WTC11 (cell line): ENCODE measurements at regions not wholly inside any gene's neighbourhood (a gene's known extent, or its start where the extent isn't known, plus 50 kb on each side); places are given as distances from the start of the nearest gene placed in this dataset.

ENCODE experiments used
- ATAC-seq: fragments of 200-7000 bp; cut with Tn5 transposase; 2 replicates; pipeline ENCODE4 v1.10.0; 2021; ENCODE audit warnings: mild to moderate bottlenecking, moderate library complexity
- CTCF ChIA-PET: fragments of 300-600 bp; sonication (Branson Sonifier 250); formaldehyde crosslinking; loops from one replicate; lab custom pipeline; 2021; ENCODE audit warnings: antibody characterized with exemption; lab: Charles Lee
- POLR2A ChIA-PET: fragments of 350-600 bp; sonication (Branson Sonifier 250); formaldehyde crosslinking; loops from one replicate; lab custom pipeline; 2021; ENCODE audit warnings: antibody characterized with exemption; lab: Charles Lee
- DNase-seq: peaks from one replicate; pipeline ENCODE4 v3.0.0; 2021; ENCODE audit warnings: low spot score
- H3K27ac Mint-ChIP-seq: 2 replicates; pipeline ENCODE4 v1.8.0; 2021; ENCODE audit warnings: mixed read lengths
- H3K27me3 Mint-ChIP-seq: 2 replicates; pipeline ENCODE4 v1.8.0; 2021; ENCODE audit warnings: low read depth, mild to moderate bottlenecking, moderate library complexity, mixed read lengths
- H3K36me3 Mint-ChIP-seq: 2 replicates; pipeline ENCODE4 v1.8.0; 2021; ENCODE audit warnings: mixed read lengths
- H3K4me1 Mint-ChIP-seq: 2 replicates; pipeline ENCODE4 v1.8.0; 2022; ENCODE audit warnings: mixed read lengths
- H3K4me3 Mint-ChIP-seq: 2 replicates; pipeline ENCODE4 v1.8.0; 2021; ENCODE audit warnings: mild to moderate bottlenecking, moderate library complexity, mixed read lengths
- H3K9me3 Mint-ChIP-seq: 2 replicates; pipeline ENCODE4 v1.8.0; 2021; ENCODE audit warnings: mixed read lengths
- CREB1 ChIP-seq: sonication (generic); formaldehyde crosslinking; IDR thresholded peaks from 2 replicates; pipeline ENCODE4 v1.8.0; 2023; ENCODE audit warnings: mild to moderate bottlenecking, missing genetic modification reagents
- GRHL2 ChIP-seq: fragments of 250-450 bp; sonication (Bioruptor Pico); IDR thresholded peaks from 2 replicates; pipeline ENCODE4 v1.8.0; 2022; ENCODE audit warnings: mild to moderate bottlenecking, moderate library complexity; ENCODE audit not compliant: insufficient replicate concordance, severe bottlenecking
- MXD4 ChIP-seq: fragments of 250-450 bp; sonication (Bioruptor Pico); IDR thresholded peaks from 2 replicates; pipeline ENCODE4 v1.8.0; 2021; ENCODE audit warnings: mild to moderate bottlenecking, moderate library complexity, borderline replicate concordance
- NFATC4 ChIP-seq: fragments of 250-450 bp; sonication (Bioruptor Pico); IDR thresholded peaks from 2 replicates; pipeline ENCODE4 v1.9.0; 2021; ENCODE audit warnings: mild to moderate bottlenecking
- TCF7 ChIP-seq: sonication (generic); formaldehyde crosslinking; IDR thresholded peaks from 2 replicates; pipeline ENCODE4 v1.8.0; 2022; ENCODE audit warnings: mild to moderate bottlenecking, low read depth, missing genetic modification reagents, moderate library complexity
- TEAD4 ChIP-seq: sonication (generic); formaldehyde crosslinking; IDR thresholded peaks from 2 replicates; pipeline ENCODE4 v1.8.0; 2022; ENCODE audit warnings: mild to moderate bottlenecking, missing genetic modification reagents
- ZNF138 ChIP-seq: sonication (generic); formaldehyde crosslinking; conservative IDR thresholded peaks from 2 replicates; pipeline ENCODE4 v1.8.1; 2022; ENCODE audit warnings: mild to moderate bottlenecking, moderate library complexity, missing genetic modification reagents
- ZNF396 ChIP-seq: fragments of 250-450 bp; sonication (Bioruptor Pico); IDR thresholded peaks from 2 replicates; pipeline ENCODE4 v1.8.0; 2021; ENCODE audit warnings: mild to moderate bottlenecking, moderate library complexity, borderline replicate concordance
- ZNF671 ChIP-seq: fragments of 250-450 bp; sonication (Bioruptor Pico); IDR thresholded peaks from 2 replicates; pipeline ENCODE4 v1.8.0; 2021; ENCODE audit warnings: mild to moderate bottlenecking
- TF ChIP-seq, protein P1 (sequence below): sonication (generic); formaldehyde crosslinking; IDR thresholded peaks from 2 replicates; pipeline ENCODE4 v1.8.1; 2022; ENCODE audit warnings: low read depth, missing genetic modification reagents, borderline replicate concordance
- TF ChIP-seq, protein P2 (sequence below): sonication (generic); formaldehyde crosslinking; conservative IDR thresholded peaks from 2 replicates; pipeline ENCODE4 v1.8.1; 2023; ENCODE audit warnings: mild to moderate bottlenecking, low read depth, missing genetic modification reagents, moderate library complexity
- TF ChIP-seq, protein P3 (sequence below): sonication (generic); formaldehyde crosslinking; IDR thresholded peaks from 2 replicates; pipeline ENCODE4 v1.8.1; 2023; ENCODE audit warnings: mild to moderate bottlenecking, missing genetic modification reagents, borderline replicate concordance

GRCh38 chr5:142508591-142508990 is 177.3 kb downstream of the FGF1 start (continued):
- TF ChIP-seq, protein P1, sequence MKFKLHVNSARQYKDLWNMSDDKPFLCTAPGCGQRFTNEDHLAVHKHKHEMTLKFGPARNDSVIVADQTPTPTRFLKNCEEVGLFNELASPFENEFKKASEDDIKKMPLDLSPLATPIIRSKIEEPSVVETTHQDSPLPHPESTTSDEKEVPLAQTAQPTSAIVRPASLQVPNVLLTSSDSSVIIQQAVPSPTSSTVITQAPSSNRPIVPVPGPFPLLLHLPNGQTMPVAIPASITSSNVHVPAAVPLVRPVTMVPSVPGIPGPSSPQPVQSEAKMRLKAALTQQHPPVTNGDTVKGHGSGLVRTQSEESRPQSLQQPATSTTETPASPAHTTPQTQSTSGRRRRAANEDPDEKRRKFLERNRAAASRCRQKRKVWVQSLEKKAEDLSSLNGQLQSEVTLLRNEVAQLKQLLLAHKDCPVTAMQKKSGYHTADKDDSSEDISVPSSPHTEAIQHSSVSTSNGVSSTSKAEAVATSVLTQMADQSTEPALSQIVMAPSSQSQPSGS (CRISPR knock-in tag) = no peak
- TF ChIP-seq CREB1 = no peak
- TF ChIP-seq, protein P2, sequence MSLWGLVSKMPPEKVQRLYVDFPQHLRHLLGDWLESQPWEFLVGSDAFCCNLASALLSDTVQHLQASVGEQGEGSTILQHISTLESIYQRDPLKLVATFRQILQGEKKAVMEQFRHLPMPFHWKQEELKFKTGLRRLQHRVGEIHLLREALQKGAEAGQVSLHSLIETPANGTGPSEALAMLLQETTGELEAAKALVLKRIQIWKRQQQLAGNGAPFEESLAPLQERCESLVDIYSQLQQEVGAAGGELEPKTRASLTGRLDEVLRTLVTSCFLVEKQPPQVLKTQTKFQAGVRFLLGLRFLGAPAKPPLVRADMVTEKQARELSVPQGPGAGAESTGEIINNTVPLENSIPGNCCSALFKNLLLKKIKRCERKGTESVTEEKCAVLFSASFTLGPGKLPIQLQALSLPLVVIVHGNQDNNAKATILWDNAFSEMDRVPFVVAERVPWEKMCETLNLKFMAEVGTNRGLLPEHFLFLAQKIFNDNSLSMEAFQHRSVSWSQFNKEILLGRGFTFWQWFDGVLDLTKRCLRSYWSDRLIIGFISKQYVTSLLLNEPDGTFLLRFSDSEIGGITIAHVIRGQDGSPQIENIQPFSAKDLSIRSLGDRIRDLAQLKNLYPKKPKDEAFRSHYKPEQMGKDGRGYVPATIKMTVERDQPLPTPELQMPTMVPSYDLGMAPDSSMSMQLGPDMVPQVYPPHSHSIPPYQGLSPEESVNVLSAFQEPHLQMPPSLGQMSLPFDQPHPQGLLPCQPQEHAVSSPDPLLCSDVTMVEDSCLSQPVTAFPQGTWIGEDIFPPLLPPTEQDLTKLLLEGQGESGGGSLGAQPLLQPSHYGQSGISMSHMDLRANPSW (CRISPR knock-in tag) = no peak
- no peak for TF ChIP-seq GRHL2 (CRISPR knock-in tag)
- TF ChIP-seq ZNF396 = no peak
- no peak for TF ChIP-seq TEAD4 (CRISPR knock-in tag)
- TF ChIP-seq, all 79 proteins: peak for 0

DNA sequence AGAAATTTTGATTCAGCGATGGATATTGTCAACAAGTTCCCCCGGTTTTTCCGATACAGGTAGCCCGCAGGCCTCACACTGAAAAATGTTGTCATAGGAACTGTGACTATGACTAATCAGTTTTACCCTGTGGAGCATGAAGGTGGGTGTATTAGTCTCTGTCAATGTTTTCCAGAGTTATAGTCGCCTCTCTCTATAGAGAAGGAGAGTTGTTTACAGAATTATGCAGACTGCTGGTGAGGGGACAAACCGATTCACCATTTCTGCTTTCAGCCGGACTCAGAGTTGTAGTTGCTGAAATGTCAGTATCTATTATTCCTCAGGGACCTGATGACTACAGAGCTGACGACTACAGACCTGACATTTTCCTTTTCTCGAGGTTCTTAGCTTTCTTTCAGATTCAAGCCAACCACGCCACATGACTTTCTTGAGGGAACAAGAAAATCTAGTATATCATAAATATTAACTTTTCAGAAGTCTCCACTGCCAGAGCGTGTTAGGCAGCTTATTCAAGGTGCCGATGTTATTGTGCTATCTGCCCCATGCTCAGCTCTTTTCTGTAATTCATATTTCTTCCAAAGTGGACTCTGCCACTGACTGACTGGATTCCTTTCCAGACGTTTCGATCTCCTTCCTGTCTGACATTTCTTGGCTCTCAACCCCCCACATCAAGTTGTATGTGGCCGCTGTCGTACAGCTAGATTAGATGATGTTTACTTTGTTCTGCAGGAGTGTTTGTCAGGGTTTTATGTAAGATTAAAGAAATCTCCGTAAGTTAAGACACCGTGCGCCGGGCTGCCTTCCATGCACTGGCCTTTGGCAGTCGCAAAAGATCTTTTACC is 178.1 kb downstream of the FGF1 start:
- Mint-ChIP-seq H3K4me3 (no peak overlapping the region), H3K4me1 (peaks cover 28% of the 10 kb centered on the region)
- DNase-seq = no peak
- TF ChIP-seq ZNF138 (CRISPR knock-in tag) (no peak), MXD4 (CRISPR knock-in tag) (no peak), TCF7 (no peak), TEAD4 (CRISPR knock-in tag) (no peak), NFATC4 (CRISPR knock-in tag) (no peak)
- TF ChIP-seq, protein P3, sequence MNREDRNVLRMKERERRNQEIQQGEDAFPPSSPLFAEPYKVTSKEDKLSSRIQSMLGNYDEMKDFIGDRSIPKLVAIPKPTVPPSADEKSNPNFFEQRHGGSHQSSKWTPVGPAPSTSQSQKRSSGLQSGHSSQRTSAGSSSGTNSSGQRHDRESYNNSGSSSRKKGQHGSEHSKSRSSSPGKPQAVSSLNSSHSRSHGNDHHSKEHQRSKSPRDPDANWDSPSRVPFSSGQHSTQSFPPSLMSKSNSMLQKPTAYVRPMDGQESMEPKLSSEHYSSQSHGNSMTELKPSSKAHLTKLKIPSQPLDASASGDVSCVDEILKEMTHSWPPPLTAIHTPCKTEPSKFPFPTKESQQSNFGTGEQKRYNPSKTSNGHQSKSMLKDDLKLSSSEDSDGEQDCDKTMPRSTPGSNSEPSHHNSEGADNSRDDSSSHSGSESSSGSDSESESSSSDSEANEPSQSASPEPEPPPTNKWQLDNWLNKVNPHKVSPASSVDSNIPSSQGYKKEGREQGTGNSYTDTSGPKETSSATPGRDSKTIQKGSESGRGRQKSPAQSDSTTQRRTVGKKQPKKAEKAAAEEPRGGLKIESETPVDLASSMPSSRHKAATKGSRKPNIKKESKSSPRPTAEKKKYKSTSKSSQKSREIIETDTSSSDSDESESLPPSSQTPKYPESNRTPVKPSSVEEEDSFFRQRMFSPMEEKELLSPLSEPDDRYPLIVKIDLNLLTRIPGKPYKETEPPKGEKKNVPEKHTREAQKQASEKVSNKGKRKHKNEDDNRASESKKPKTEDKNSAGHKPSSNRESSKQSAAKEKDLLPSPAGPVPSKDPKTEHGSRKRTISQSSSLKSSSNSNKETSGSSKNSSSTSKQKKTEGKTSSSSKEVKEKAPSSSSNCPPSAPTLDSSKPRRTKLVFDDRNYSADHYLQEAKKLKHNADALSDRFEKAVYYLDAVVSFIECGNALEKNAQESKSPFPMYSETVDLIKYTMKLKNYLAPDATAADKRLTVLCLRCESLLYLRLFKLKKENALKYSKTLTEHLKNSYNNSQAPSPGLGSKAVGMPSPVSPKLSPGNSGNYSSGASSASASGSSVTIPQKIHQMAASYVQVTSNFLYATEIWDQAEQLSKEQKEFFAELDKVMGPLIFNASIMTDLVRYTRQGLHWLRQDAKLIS (CRISPR knock-in tag) = no peak
- TF ChIP-seq, all 79 proteins: peak for 0
- Mint-ChIP-seq H3K27ac (0 out of 2 replicates have a peak overlapping the region, but pooled peaks have one; percentile 3), H3K27me3 (no peaks in the 10 kb centered on the region), H3K9me3 (no peaks in the 10 kb centered on the region), H3K36me3 (no peaks in the 10 kb centered on the region)
- CTCF ChIA-PET = no interaction called here
- POLR2A ChIA-PET = no interaction called here
- ATAC-seq = no peak

- Mint-ChIP-seq H3K4me3 (no peak overlapping the region), H3K4me1 (peaks cover 26% of the 10 kb centered on the region), H3K36me3 (no peaks in the 10 kb centered on the region), H3K27me3 (no peaks in the 10 kb centered on the region), H3K9me3 (no peaks in the 10 kb centered on the region), H3K27ac (no peak overlapping the region)
- POLR2A ChIA-PET = no interaction called here
- ATAC-seq = no peak
- DNase-seq = no peak
- CTCF ChIA-PET = no interaction called here
- TF ChIP-seq ZNF671 = no peak
- TF ChIP-seq TEAD4 (CRISPR knock-in tag) = no peak
Measured at GRCh38 chr5:142506756-142507155, 179.1 kb downstream of the FGF1 start.
